GM13977 (cell line): ENCODE measurements at regions not wholly inside any gene's neighbourhood (a gene's known extent, or its start where the extent isn't known, plus 50 kb on each side); places are given as distances from the start of the nearest gene placed in this dataset.

Source experiments
- DNase-seq: peaks from one replicate; pipeline ENCODE4 v3.0.0; 2012; ENCODE audit warnings: low spot score
- in situ Hi-C: fragments of 300-500 bp; cut with MboI; formaldehyde crosslinking; loops from one replicate; pipeline ENCODE4 v1.12.0; 2022; ENCODE audit warnings: low sequenced_read_pairs, low pct_unique_long_range_greater_than_20kb, mixed read lengths, inconsistent platforms; ENCODE audit not compliant: unreplicated experiment
- TF ChIP-seq, protein P1 (sequence below): IDR thresholded peaks from 2 replicates; pipeline ENCODE4 v1.5.1; 2012; ENCODE audit warnings: mild to moderate bottlenecking, control low read depth; ENCODE audit not compliant: insufficient read depth; ENCODE audit errors: extremely low read depth, missing control alignments

GRCh38 chr3:127370906-127371305, 83.1 kb upstream of the PRR20G start:
- no peak for DNase-seq
- in situ Hi-C loops, result no loop called here
- TF ChIP-seq, protein P1, sequence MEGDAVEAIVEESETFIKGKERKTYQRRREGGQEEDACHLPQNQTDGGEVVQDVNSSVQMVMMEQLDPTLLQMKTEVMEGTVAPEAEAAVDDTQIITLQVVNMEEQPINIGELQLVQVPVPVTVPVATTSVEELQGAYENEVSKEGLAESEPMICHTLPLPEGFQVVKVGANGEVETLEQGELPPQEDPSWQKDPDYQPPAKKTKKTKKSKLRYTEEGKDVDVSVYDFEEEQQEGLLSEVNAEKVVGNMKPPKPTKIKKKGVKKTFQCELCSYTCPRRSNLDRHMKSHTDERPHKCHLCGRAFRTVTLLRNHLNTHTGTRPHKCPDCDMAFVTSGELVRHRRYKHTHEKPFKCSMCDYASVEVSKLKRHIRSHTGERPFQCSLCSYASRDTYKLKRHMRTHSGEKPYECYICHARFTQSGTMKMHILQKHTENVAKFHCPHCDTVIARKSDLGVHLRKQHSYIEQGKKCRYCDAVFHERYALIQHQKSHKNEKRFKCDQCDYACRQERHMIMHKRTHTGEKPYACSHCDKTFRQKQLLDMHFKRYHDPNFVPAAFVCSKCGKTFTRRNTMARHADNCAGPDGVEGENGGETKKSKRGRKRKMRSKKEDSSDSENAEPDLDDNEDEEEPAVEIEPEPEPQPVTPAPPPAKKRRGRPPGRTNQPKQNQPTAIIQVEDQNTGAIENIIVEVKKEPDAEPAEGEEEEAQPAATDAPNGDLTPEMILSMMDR, result no peak

GRCh38 chr3:127369356-127369935, 81.6 kb upstream of the PRR20G start:
- TF ChIP-seq, protein P1, result no peak
- in situ Hi-C loops, result no loop called here
- no peak for DNase-seq

DNA sequence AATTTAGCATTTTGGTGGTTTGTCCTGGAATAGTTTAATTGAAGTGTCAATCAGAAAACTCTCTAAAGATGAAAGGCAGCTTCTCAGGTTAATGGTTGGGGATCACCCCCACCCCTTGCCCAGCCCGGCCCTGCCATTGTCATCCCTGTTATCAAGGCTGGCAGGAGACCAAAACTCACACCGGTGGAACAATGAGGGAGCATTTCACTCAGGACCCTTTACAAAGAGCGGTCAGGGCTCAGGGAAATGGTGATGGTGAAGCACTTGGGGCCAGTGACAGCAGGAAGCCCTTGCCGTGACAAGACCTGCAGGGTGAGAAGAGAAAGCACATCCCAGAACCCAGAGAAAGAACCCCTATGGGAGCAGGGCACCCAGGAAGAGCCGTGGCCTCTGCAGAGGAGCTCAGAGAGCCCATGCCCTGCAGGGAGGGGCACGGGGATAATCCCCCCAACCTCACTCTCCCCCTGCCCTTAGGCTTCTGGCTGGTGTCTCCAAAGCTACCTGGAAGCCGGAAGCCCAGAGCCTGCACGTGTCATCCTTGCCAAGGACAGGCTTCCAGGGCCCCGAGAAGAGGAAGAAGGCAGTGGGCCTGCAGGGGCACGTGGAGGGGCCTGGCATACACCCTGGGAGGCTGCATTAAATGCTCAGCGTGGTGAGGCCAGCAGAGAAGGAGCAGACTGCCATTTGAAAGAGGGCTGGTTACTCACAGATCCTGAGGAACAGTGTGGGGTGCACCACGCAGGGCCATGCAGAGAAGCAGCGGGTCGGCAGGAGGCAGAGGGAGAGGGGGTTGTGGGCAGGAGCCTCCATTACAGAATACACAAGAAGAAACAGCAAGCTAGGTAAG, 80.6 kb upstream of the PRR20G start:
- DNase-seq, result no peak
- in situ Hi-C loops, result no loop called here
- TF ChIP-seq, protein P1, result no peak

GRCh38 chr3:127367593-127367992, 79.7 kb upstream of the PRR20G start:
- in situ Hi-C loops, result no loop called here

DNA sequence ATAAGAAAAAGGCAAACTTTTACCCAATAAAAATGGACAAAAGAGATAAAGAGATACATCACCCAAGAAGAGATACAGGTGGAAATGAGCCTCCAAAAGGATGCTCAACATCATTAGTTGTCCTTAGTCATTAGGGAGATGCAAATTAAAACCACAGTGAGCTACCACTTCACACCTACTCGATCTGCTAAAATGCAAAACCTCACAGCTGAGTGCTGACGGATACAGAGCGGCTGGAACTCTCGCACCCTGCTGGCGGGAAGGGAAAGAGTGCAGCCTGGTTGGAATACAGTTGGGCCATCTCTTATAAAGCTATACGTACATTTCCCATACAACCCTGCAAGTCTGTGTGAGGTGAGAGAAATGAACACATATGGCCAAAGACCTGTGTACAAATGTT, 78.5 kb upstream of the PRR20G start:
- TF ChIP-seq, protein P1, result no peak
- DNase-seq, result no peak
- in situ Hi-C loops, result no loop called here

More at GRCh38 chr3:127367593-127367992, 79.7 kb upstream of the PRR20G start:
- no peak for DNase-seq
- TF ChIP-seq, protein P1, result no peak

DNA sequence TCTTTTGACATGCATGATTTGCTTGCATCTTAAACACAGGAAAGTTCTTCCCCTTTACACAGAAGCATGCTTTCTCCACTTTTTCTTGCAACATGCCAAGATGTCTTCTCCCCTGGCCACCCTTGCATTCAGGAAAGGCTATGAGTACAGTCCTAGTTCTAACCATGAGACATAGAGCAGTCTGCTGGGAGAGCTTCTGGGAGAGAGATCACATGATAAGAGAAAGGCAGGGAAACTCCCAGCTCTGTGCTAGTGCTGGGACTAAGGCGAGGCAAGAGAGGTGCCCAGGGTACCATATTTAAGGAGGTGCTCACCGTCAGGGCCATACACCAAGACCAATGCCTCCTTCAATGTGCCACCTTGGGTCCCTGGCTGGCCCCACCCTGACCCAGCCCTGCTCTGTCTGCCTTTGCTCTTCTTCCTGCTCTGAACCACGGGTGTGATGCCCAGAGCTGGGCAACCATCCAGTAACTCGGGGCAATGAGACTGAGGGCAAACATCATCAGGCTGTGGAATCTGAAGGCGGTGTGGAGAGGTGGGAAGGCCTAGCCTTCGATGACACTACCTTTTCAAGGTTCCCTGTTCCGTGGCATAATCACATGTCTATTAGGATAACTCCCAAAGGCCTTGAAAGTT, 77.4 kb upstream of the PRR20G start:
- in situ Hi-C loops, result no loop called here

More for the DNA sequence above, 77.4 kb upstream of the PRR20G start:
- no peak for DNase-seq
- TF ChIP-seq, protein P1, result no peak
